Tibial artery (tissue), 4 donors: ENCODE measurements at regions not wholly inside any gene's neighbourhood (a gene's known extent, or its start where the extent isn't known, plus 50 kb on each side); places are given as distances from the start of the nearest gene placed in this dataset.

Experiments used
- DNase-seq, 2 donors: peaks; one replicate each; pipeline ENCODE4 v3.0.0-alpha.2; 2019
- H3K27ac ChIP-seq, 2 donors: fragments of 200-600 bp; sonication (generic) in 1 of 2; 1 replicate in 1 of 2; 2 replicates in 1 of 2; pipeline ENCODE4 v1.5.1; 2018 to 2019; ENCODE audit warnings: mild to moderate bottlenecking in 1 of 2
- H3K27me3 ChIP-seq, 2 donors: fragments of 200-600 bp; sonication (generic) in 1 of 2; one replicate each; pipeline versions ENCODE4 v1.5.1 to v1.6.0; 2016 to 2019
- H3K36me3 ChIP-seq, 3 donors: fragments of 200-600 bp; sonication (generic) in 2 of 3; one replicate each; pipeline ENCODE4 v1.5.1; 2016 to 2019; ENCODE audit warnings: mild to moderate bottlenecking in 2 of 3
- H3K4me1 ChIP-seq, 4 donors: fragments of 200-600 bp; sonication (generic) in 2 of 4; 1 replicate in 3 of 4; 2 replicates in 1 of 4; pipeline ENCODE4 v1.5.1; 2016 to 2019
- H3K4me3 ChIP-seq, 2 donors: fragments of 200-600 bp; sonication (generic) in 1 of 2; 1 replicate in 1 of 2; 2 replicates in 1 of 2; pipeline ENCODE4 v1.5.1; 2018 to 2019; ENCODE audit warnings: mild to moderate bottlenecking in 2 of 2
- H3K9me3 ChIP-seq, 3 donors: fragments of 200-600 bp; sonication (generic) in 1 of 3; one replicate each; pipeline ENCODE4 v1.5.1; 2016 to 2019
- intact Hi-C: fragments of 100-400 bp; cut with DNase I; formaldehyde crosslinking; loops from one replicate; pipeline ENCODE4 v1.15.0; 2023; ENCODE audit warnings: low total_unique reads
- TF ChIP-seq, protein P1 (sequence below), 2 experiments: fragments of 200-600 bp in 1 of 2; fragments of 450-650 bp in 1 of 2; IDR thresholded peaks; one replicate each; pipeline ENCODE4 v1.5.1; 2017 to 2019; ENCODE audit warnings: antibody characterized with exemption in 2 of 2, mild to moderate bottlenecking in 1 of 2, moderate library complexity in 1 of 2

DNA sequence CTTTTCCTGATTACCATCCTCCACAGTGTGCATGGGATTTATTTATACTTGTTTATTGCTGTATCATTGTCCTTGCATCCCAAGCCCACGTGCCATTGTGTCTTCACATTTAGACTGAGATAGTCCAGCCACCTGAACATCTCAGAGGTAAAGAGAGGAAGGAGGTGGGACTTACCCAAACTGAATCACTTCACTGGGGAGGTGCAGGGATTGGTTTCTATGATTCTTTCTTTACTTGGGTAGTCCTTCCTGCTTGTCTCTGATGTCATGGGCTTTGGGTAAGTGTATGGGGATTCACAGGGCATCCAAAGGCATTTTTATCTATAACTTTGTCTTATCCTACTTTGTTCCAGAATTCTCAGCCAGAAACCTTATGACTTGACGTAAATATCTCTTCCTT lies 141.5 kb upstream of the UMPS start:
- intact Hi-C loops: no loop called here
- no peaks in the 10 kb centered on the region for H3K27me3 ChIP-seq
- TF ChIP-seq, protein P1, sequence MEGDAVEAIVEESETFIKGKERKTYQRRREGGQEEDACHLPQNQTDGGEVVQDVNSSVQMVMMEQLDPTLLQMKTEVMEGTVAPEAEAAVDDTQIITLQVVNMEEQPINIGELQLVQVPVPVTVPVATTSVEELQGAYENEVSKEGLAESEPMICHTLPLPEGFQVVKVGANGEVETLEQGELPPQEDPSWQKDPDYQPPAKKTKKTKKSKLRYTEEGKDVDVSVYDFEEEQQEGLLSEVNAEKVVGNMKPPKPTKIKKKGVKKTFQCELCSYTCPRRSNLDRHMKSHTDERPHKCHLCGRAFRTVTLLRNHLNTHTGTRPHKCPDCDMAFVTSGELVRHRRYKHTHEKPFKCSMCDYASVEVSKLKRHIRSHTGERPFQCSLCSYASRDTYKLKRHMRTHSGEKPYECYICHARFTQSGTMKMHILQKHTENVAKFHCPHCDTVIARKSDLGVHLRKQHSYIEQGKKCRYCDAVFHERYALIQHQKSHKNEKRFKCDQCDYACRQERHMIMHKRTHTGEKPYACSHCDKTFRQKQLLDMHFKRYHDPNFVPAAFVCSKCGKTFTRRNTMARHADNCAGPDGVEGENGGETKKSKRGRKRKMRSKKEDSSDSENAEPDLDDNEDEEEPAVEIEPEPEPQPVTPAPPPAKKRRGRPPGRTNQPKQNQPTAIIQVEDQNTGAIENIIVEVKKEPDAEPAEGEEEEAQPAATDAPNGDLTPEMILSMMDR (IDR thresholded peaks at IDR 0.05): no peak
- H3K4me1 ChIP-seq: peaks cover 0 to 17% (median 11%) of the 10 kb centered on the region in 4 donors
- no peaks in the 10 kb centered on the region for H3K9me3 ChIP-seq
- H3K4me3 ChIP-seq: no peak overlapping the region
- no peaks in the 10 kb centered on the region for H3K36me3 ChIP-seq
- no peak for DNase-seq
- H3K27ac ChIP-seq: no peak overlapping the region

DNA sequence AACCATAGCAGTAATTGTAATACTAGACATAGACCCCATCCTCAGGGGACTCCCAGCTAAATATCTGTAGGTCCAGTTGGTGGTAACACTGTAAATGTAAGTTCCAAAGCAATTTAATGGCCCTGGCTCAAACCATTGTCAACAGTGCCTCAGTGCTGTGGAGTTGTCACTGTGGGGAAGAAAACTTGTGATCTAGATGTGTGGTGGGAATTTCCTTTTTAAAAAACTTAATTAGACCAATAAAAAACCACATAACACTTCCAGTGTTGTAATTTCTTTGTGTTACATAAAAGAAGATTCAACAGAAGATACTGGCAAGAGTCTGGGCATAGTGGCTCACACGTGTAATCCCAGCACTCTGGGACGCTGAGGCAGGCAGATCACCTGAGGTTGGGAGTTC lies 138.6 kb upstream of the UMPS start:
- intact Hi-C loops: no loop called here
- no peaks in the 10 kb centered on the region for H3K36me3 ChIP-seq
- no peaks in the 10 kb centered on the region for H3K27me3 ChIP-seq
- H3K4me1 ChIP-seq: no peaks in the 10 kb centered on the region
- no peak overlapping the region for H3K4me3 ChIP-seq
- TF ChIP-seq, protein P1 (IDR thresholded peaks at IDR 0.05): no peak
- no peak overlapping the region for H3K27ac ChIP-seq
- no peak for DNase-seq
- H3K9me3 ChIP-seq: no peaks in the 10 kb centered on the region

DNA sequence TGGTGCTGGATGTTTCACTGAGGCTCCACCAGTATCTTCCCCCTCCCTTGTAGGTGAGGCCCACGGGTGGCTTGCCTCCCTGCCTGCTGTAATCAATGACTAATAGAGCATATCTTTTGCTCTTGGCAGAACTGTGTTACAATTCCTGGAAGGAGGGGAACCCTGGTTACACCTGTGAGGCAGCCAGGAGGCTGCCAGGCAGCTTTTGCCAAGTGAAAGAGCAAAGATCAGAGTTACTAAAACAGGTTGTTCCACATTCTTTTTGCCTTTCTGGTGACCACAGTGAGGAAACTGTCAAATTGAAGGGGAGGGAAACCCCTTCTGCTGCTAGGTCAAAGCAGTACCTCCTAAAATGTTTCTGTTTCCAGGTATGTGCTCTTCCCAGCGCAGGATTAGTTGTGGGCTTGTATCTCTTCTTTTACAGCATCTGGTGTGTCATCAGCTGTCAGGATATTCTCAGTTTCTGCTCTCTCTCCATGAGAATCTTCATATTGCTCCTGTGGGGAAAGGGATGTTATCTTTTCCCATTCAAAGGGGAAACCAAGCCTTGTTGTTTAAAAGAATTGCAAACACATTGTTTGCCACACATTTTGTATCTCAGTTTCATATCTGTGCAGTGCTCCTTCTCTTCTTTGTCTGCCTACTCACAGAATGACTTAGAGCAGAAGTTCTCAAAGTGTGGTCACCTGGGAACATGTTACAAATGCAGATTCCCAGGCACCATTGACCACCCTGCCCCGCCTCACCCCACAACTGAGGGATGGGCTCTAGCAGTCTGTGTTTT lies 137.4 kb upstream of the UMPS start:
- no peak overlapping the region for H3K4me3 ChIP-seq
- TF ChIP-seq, protein P1 (IDR thresholded peaks at IDR 0.05): no peak
- H3K4me1 ChIP-seq: no peaks in the 10 kb centered on the region
- no peaks in the 10 kb centered on the region for H3K27me3 ChIP-seq
- DNase-seq: no peak
- intact Hi-C loops: no loop called here
- no peaks in the 10 kb centered on the region for H3K9me3 ChIP-seq
- H3K27ac ChIP-seq: no peak overlapping the region
- H3K36me3 ChIP-seq: no peaks in the 10 kb centered on the region

DNA sequence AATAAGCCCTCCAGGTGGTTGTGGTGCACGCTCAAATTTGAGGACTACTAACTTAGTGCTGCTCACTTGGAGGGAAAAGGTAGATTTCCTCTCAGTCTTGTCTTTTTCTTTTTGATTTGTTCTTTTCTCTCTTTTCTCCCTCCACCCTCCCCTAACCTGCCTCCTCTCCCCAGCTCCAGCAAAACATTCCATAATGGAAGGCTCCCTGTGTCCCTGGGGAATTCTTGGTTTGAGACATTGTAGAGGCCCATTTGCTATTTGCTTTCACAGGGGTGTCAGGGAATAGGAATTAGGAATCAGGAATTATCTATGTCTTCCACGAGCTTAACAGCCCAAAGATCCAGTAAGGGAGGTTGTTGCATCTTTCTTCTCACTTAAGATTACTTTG lies 136.8 kb upstream of the UMPS start:
- Histone ChIP-seq H3K27me3 (no peaks in the 10 kb centered on the region), H3K9me3 (no peaks in the 10 kb centered on the region), H3K36me3 (no peaks in the 10 kb centered on the region), H3K27ac (no peak overlapping the region), H3K4me3 (no peak overlapping the region), H3K4me1 (peaks cover 0 to 4% (median 0%) of the 10 kb centered on the region in 4 donors)
- TF ChIP-seq, protein P1 (IDR thresholded peaks at IDR 0.05): no peak
- DNase-seq: no peak
- intact Hi-C loops: no loop called here

GRCh38 chr3:124594581-124594980 lies 135.7 kb upstream of the UMPS start:
- Histone ChIP-seq H3K4me1 (peaks cover 0 to 14% (median 4%) of the 10 kb centered on the region in 4 donors), H3K27ac (no peak overlapping the region), H3K36me3 (no peaks in the 10 kb centered on the region), H3K9me3 (no peaks in the 10 kb centered on the region), H3K4me3 (no peak overlapping the region), H3K27me3 (no peaks in the 10 kb centered on the region)
- no peak for DNase-seq
- TF ChIP-seq, protein P1 (IDR thresholded peaks at IDR 0.05): no peak
- intact Hi-C loops: no loop called here
